BJ (cell line): ENCODE measurements at regions not wholly inside any gene's neighbourhood (a gene's known extent, or its start where the extent isn't known, plus 50 kb on each side); places are given as distances from the start of the nearest gene placed in this dataset.

Source experiments
- CTCF ChIA-PET: fragments of 350-600 bp; formaldehyde crosslinking; extraction: SDS; loops from one replicate; lab custom pipeline; 2021; ENCODE audit warnings: antibody characterized with exemption, inconsistent platforms; lab: Yijun Ruan, JAX
- POLR2A ChIA-PET: fragments of 300-600 bp; sonication (Branson Sonifier 250); formaldehyde crosslinking; extraction: SDS; loops from one replicate; lab custom pipeline; 2021; ENCODE audit warnings: antibody characterized with exemption; lab: Charles Lee
- DNase-seq: peaks from one replicate; pipeline ENCODE4 v3.0.0-alpha.2; 2011; ENCODE audit warnings: low read depth
- H3K27me3 ChIP-seq: 2 replicates; pipeline ENCODE4 v1.6.0; 2011; ENCODE audit warnings: low read length; ENCODE audit not compliant: control insufficient read depth, insufficient read depth
- H3K36me3 ChIP-seq: 2 replicates; pipeline ENCODE4 v1.5.1; 2011; ENCODE audit warnings: low read length; ENCODE audit not compliant: control insufficient read depth, insufficient read depth
- H3K4me3 ChIP-seq: 2 replicates; pipeline ENCODE4 v1.5.1; 2011; ENCODE audit warnings: low read depth, mild to moderate bottlenecking, control low read depth, low read length
- CTCF ChIP-seq: IDR thresholded peaks from 2 replicates; pipeline ENCODE4 v1.5.1; 2011; ENCODE audit warnings: low read depth, mild to moderate bottlenecking, control low read depth, inconsistent platforms, low read length, moderate library complexity; ENCODE audit not compliant: insufficient read depth

DNA sequence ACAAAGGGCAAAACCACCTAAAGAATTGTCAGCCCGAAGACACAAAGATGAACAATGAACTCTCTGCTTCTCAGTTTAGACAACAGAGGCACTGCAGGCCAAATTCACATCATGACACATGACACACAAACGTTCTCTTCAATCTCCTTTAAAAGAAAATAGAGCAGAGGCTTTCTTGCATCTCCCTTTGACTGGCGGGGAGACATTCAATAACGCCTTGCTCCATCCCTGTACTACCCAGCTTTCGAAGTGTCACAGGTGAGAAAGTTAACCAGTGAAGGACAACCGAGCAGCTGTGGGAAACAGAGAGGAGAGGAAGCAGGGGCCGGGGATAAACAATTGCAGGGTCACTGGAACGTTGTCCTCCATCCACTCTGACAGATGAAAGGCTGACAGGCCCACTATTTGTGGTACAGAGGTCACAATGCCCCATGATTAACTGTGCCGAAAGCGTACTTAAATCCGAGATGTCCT, 130.8 kb downstream of the PHLDA1 start:
- CTCF ChIA-PET = interaction anchor here (0.8 to 1.2 kb wide), 2 partner anchors 10 to 14 kb away, joined by 3 to 5 read pairs; no protein-coding TSS in a partner anchor
- no peaks in the 10 kb centered on the region for H3K36me3 ChIP-seq
- no peaks in the 10 kb centered on the region for H3K27me3 ChIP-seq
- H3K4me3 ChIP-seq = no peak overlapping the region
- no peak for DNase-seq
- POLR2A ChIA-PET = no interaction called here
- no peak for TF ChIP-seq CTCF

DNA sequence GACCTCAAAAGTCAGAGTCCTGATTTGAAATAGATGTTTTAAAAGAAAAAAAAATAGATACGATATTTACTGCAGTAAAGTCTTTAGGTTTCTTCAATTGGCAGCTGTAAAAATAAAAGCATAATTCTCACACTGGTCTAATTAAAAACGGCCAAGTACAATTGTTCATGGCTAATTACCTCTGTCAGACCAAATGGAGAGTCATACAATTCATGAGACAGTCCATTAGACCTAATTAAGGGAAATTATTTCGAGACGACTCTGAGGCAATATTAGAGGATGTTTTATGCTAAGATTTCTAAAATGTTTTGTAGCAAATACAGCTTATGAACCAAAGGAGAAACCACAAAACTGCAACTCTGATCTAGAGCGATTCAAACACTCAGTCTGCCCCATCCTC, 131.3 kb downstream of the PHLDA1 start:
- Histone ChIP-seq H3K4me3 (no peak overlapping the region), H3K36me3 (no peaks in the 10 kb centered on the region), H3K27me3 (no peaks in the 10 kb centered on the region)
- POLR2A ChIA-PET = no interaction called here
- TF ChIP-seq CTCF = no peak
- CTCF ChIA-PET = interaction anchor here (0.8 kb wide), 1 partner anchor 15 kb away, joined by 5 read pairs; no protein-coding TSS in a partner anchor
- no peak for DNase-seq

GRCh38 chr12:75894965-75895754, 136.4 kb downstream of the PHLDA1 start:
- CTCF ChIA-PET = interaction anchor here (0.7 kb wide), 1 partner anchor 25 kb away, joined by 3 read pairs; no protein-coding TSS in a partner anchor
- no peak for TF ChIP-seq CTCF

GRCh38 chr12:75893765-75894164, 137.8 kb downstream of the PHLDA1 start:
- no peak for TF ChIP-seq CTCF
- no peaks in the 10 kb centered on the region for H3K36me3 ChIP-seq
- H3K4me3 ChIP-seq = no peak overlapping the region
- no peak for DNase-seq
- CTCF ChIA-PET = no interaction called here
- no peaks in the 10 kb centered on the region for H3K27me3 ChIP-seq
- POLR2A ChIA-PET = no interaction called here

More at GRCh38 chr12:75894965-75895754, 136.4 kb downstream of the PHLDA1 start:
- Histone ChIP-seq H3K36me3 (no peaks in the 10 kb centered on the region), H3K27me3 (no peaks in the 10 kb centered on the region), H3K4me3 (no peak overlapping the region)
- DNase-seq = no peak
- POLR2A ChIA-PET = no interaction called here

- no peak for DNase-seq
- CTCF ChIA-PET = no interaction called here
- Histone ChIP-seq H3K27me3 (no peaks in the 10 kb centered on the region), H3K36me3 (no peaks in the 10 kb centered on the region), H3K4me3 (no peak overlapping the region)
- TF ChIP-seq CTCF = no peak
- POLR2A ChIA-PET = no interaction called here
These were observed 138.7 kb downstream of the PHLDA1 start for GRCh38 chr12:75892731-75893408.
